Activated CD8-positive, alpha-beta T cell treated with anti-CD3 and anti-CD28 coated beads, Interleukin-2, amount 10 ng/mL, durations not matched to agents 7 days and 5 days (primary cell): ENCODE measurements at regions not wholly inside any gene's neighbourhood (a gene's known extent, or its start where the extent isn't known, plus 50 kb on each side); places are given as distances from the start of the nearest gene placed in this dataset.
A peak's percentile ranks its signal among the peaks of the same experiment; 100 is the strongest.

Source experiments
- ATAC-seq: fragments of 150-1000 bp; cut with Tn5 transposase; one replicate; pipeline ENCODE4 v1.10.0; 2021; ENCODE audit warnings: moderate library complexity
- CTCF ChIA-PET: fragments of 350-600 bp; sonication (Branson Sonifier 250); formaldehyde crosslinking; loops from one replicate; lab custom pipeline; 2021; ENCODE audit warnings: antibody characterized with exemption; lab: Charles Lee
- POLR2A ChIA-PET: fragments of 350-600 bp; sonication (Branson Sonifier 250); formaldehyde crosslinking; loops from one replicate; lab custom pipeline; 2021; ENCODE audit warnings: antibody characterized with exemption; lab: Charles Lee
- DNase-seq: peaks from one replicate; pipeline ENCODE4 v3.0.0-alpha.2; 2020
- H3K27ac Mint-ChIP-seq: one replicate; pipeline ENCODE4 v1.8.0; 2021; ENCODE audit warnings: mild to moderate bottlenecking, mixed read lengths
- H3K27me3 Mint-ChIP-seq: one replicate; pipeline ENCODE4 v1.8.0; 2021; ENCODE audit warnings: low read depth, mixed read lengths
- H3K36me3 Mint-ChIP-seq: one replicate; pipeline ENCODE4 v1.8.0; 2021; ENCODE audit warnings: low read depth, mixed read lengths
- H3K4me1 Mint-ChIP-seq: one replicate; pipeline ENCODE4 v1.8.0; 2021; ENCODE audit warnings: low read depth, mixed read lengths
- H3K4me3 Mint-ChIP-seq: one replicate; pipeline ENCODE4 v1.8.0; 2021; ENCODE audit warnings: mild to moderate bottlenecking, mixed read lengths
- H3K9me3 Mint-ChIP-seq: one replicate; pipeline ENCODE4 v1.8.0; 2022; ENCODE audit warnings: mixed read lengths; ENCODE audit not compliant: insufficient read depth

DNA sequence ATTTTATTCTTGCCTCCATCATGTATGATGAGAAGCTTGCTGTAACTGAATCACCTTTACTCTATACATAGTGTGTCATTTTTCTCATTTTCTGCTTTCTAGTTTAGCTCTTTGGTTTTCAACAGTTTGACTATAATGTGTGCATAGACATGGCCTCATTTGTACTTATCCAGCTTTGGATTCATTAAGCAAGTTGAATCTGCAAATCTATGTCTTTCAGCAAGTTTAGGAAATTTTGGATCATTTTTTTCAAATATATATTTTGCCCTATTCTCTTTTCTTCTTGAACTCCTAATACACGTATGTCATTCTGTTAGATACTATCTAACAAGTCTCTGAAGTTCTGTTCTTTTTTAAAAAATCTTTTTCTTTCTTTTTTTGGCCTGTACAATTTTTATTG, 57.8 kb downstream of the PRLHR start:
- H3K4me3 Mint-ChIP-seq = no peak overlapping the region
- H3K9me3 Mint-ChIP-seq = no peaks in the 10 kb centered on the region
- H3K27ac Mint-ChIP-seq = no peak overlapping the region
- DNase-seq (no peak), ATAC-seq (no peak)
- no peaks in the 10 kb centered on the region for H3K4me1 Mint-ChIP-seq
- peaks cover 47% of the 10 kb centered on the region for H3K27me3 Mint-ChIP-seq
- CTCF ChIA-PET = no interaction called here
- POLR2A ChIA-PET = no interaction called here
- H3K36me3 Mint-ChIP-seq = no peaks in the 10 kb centered on the region

DNA sequence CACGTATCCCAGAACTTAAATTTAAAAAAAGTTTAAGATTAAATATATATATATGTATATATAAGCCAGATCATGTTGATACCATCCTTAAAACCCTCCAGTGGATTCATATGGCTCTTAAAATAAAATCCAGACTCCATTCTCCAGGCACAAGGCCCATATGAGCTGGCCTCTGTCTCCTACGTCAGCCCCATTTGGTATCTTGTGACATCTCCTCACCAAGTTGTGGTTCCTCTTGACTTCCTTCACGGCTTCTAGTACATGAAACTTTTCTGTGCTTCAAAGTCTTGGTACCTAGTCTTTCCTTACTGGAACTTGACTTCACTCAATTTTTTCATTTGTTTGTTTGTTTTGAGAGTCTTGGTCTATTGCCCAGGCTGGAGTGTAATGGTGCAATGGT, 61.3 kb downstream of the PRLHR start:
- no peak overlapping the region for H3K4me3 Mint-ChIP-seq
- H3K36me3 Mint-ChIP-seq = no peaks in the 10 kb centered on the region
- H3K9me3 Mint-ChIP-seq = no peaks in the 10 kb centered on the region
- no peak overlapping the region for H3K27ac Mint-ChIP-seq
- peaks cover 33% of the 10 kb centered on the region for H3K27me3 Mint-ChIP-seq
- ChIA-PET CTCF (no interaction called here), POLR2A (no interaction called here)
- H3K4me1 Mint-ChIP-seq = peaks cover 28% of the 10 kb centered on the region
- DNase-seq = no peak
- ATAC-seq = no peak

DNA sequence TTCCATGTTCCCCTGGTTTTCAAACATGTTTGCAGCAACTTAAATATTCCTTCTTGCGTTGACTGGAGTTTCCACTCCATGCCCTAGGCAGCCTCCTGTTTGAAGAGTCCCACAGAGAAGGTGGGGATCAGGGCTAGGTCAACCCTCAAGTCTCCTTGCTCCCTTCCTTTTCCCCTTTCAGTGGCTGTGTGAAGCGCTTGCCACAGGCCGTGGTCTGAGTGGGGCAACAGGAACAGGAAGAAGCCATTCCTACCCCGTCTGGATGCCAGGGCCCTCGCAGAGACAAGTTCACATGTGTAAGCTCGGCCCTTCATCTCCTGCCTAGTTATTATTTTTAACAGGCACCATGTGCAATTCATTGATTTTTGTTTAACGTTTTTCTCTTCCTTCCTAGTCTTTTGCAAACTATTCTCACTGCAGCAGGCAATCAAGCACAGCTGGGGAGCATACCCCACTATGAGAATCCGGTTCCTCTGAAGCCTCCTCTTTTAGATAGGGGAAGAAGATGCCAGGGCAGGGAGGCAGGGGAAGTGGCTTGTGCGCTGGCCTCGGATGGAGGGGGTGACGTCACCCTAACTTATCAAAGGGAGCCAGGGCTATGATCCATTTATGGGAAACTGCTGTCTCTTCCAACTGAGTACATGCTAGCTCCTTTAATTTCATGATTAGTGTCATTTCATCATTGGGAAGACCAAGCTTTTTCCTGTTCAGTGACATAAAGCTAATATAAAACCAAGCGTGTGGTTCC, 64.2 kb downstream of the PRLHR start:
- ChIA-PET POLR2A (no interaction called here), CTCF (interaction anchor here (1.2 kb wide), 1 partner anchor 188 kb away, joined by 3 read pairs; no protein-coding TSS in a partner anchor)
- H3K27ac Mint-ChIP-seq = peak overlapping the region; percentile 35
- H3K27me3 Mint-ChIP-seq = peaks cover 28% of the 10 kb centered on the region
- peak; percentile 37 for DNase-seq
- peaks cover 28% of the 10 kb centered on the region for H3K4me1 Mint-ChIP-seq
- no peaks in the 10 kb centered on the region for H3K36me3 Mint-ChIP-seq
- no peak overlapping the region for H3K4me3 Mint-ChIP-seq
- peak; percentile 53 for ATAC-seq
- H3K9me3 Mint-ChIP-seq = no peaks in the 10 kb centered on the region

DNA sequence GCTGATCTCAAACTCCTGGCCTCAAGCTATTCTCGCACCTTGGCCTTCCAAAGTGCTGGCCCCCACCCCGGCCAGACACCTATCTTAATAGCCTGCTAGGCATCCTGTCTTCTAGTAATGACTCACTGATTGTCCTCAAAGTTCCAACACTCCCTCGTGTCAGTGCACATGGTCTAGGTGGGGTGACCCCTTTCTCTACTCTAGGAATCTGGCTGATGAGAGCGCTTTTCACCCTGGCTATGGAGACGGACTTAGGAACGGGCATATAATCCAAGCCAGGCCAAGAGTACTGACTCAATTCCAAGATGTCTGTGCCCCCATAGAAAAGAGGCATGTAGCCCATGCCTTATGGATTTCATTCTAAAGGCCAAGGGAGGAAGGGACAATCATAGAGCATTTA, 67.0 kb downstream of the PRLHR start:
- no peak for ATAC-seq
- DNase-seq = no peak
- Mint-ChIP-seq H3K4me3 (no peak overlapping the region), H3K4me1 (peaks cover 36% of the 10 kb centered on the region), H3K27ac (no peak overlapping the region), H3K9me3 (no peaks in the 10 kb centered on the region), H3K36me3 (peaks cover 4% of the 10 kb centered on the region), H3K27me3 (peaks cover 29% of the 10 kb centered on the region)
- CTCF ChIA-PET = no interaction called here
- POLR2A ChIA-PET = interaction anchor here (0.6 kb wide), 1 partner anchor 1305 kb away, joined by 3 read pairs; no protein-coding TSS in a partner anchor

DNA sequence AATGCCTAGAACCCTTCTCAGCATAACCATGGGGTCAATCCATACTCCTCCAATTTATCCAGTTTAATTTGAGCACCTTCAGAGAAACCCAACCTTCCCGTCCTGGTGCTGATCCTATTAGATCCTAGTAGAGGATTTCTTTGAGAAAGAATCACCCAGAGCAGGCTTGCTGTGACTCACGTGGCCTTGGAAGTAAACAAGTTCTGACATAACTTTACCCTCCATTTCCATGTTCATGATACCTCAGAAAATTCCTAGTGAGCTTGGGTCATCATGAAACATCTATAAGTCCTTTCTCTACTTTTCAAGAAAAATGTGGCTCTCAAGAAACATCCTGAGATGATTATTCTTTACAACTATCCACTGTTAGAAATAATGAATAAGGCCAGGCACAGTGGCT, 71.7 kb downstream of the PRLHR start:
- no peak for ATAC-seq
- CTCF ChIA-PET = interaction anchor here (1.2 kb wide), 1 partner anchor 13 kb away, joined by 3 read pairs; no protein-coding TSS in a partner anchor
- peaks cover 55% of the 10 kb centered on the region for H3K4me1 Mint-ChIP-seq

DNA sequence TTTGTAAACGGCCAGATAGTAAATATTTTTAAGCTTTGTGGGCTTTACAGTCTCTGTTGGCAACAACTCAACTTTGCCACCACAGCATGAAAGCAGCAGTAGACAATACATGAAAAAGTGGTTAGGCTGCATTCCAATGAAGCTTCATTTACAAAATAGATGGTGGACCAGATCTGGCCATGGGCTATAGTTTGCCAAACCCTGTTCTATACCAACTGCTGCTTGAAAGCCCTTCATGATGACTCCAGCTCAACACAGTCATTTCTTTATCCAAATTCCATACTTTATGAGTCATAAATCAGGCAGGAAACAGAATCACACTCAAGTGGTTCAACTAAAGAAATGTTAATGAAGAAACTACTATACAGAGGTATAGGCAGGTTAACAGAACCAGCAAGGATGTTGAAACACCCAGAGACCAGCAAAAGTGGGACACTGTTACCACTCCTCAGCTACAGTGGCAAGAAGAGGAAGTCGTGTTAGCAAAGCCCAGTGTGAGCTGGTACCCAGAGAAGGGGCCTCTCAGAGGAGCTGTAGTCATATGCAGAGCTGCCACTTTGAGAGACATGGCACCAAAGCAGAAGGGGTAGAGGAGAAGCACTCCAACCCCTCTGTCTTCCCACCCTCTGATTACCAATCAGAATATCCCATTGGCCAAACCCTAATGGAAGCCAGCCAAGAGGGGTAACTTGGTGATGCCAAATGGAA, 72.5 kb downstream of the PRLHR start:
- POLR2A ChIA-PET = no interaction called here
- DNase-seq = no peak
- no peak for ATAC-seq
- Mint-ChIP-seq H3K4me1 (peaks cover 57% of the 10 kb centered on the region), H3K9me3 (peaks cover 4% of the 10 kb centered on the region), H3K27me3 (peaks cover 25% of the 10 kb centered on the region), H3K36me3 (peaks cover 30% of the 10 kb centered on the region), H3K27ac (peak overlapping the region; percentile 91), H3K4me3 (no peak overlapping the region)
- CTCF ChIA-PET = interaction anchor here (1.2 kb wide), 2 partner anchors 13 to 64 kb away, joined by 3 to 4 read pairs; no protein-coding TSS in a partner anchor

More for the DNA sequence above, 71.7 kb downstream of the PRLHR start:
- POLR2A ChIA-PET = no interaction called here
- Mint-ChIP-seq H3K9me3 (no peaks in the 10 kb centered on the region), H3K27ac (no peak overlapping the region), H3K4me3 (no peak overlapping the region), H3K27me3 (peaks cover 23% of the 10 kb centered on the region), H3K36me3 (peaks cover 26% of the 10 kb centered on the region)
- no peak for DNase-seq

DNA sequence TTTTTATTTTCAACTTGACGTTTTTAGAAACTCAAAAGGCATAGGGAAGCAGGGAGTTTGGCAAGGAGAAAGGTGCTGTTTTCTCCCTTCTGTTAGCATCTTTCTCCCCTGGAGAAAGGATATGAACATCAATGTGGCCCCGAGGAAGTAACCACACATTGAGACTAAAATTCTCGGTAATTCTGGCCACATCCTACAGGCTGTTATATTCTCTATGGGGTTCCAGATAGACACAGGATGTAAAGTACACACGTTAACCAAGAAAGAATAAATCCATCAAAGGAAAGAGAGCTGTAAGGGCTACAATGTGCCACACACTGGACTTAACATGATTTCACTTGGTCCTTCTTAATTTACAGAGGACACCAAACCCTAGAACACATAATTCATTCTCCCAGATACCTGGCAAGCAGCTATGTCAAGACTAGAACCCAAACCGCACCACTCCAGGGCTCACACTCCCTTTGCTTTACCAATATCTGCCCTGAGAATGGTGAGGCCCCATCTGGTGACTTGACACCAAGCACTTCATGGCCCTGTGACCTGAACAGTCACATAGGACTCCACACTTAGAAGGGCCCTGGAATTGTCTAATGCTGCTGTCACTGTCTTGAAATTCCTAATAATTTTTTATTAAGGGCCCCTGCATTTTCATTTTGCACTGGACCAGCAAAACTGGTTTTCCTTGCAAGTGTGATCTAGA, 73.9 kb downstream of the PRLHR start:
- ATAC-seq (peak; percentile 79), DNase-seq (peak; percentile 52)
- peak overlapping the region; percentile 52 for H3K4me3 Mint-ChIP-seq
- H3K27ac Mint-ChIP-seq = peak overlapping the region; percentile 91
- H3K9me3 Mint-ChIP-seq = peaks cover 9% of the 10 kb centered on the region
- ChIA-PET CTCF (interaction anchor here (0.8 kb wide), 1 partner anchor 46 kb away, joined by 3 read pairs; no protein-coding TSS in a partner anchor), POLR2A (no interaction called here)
- peaks cover 33% of the 10 kb centered on the region for H3K36me3 Mint-ChIP-seq
- H3K4me1 Mint-ChIP-seq = peaks cover 57% of the 10 kb centered on the region
- peaks cover 23% of the 10 kb centered on the region for H3K27me3 Mint-ChIP-seq

DNA sequence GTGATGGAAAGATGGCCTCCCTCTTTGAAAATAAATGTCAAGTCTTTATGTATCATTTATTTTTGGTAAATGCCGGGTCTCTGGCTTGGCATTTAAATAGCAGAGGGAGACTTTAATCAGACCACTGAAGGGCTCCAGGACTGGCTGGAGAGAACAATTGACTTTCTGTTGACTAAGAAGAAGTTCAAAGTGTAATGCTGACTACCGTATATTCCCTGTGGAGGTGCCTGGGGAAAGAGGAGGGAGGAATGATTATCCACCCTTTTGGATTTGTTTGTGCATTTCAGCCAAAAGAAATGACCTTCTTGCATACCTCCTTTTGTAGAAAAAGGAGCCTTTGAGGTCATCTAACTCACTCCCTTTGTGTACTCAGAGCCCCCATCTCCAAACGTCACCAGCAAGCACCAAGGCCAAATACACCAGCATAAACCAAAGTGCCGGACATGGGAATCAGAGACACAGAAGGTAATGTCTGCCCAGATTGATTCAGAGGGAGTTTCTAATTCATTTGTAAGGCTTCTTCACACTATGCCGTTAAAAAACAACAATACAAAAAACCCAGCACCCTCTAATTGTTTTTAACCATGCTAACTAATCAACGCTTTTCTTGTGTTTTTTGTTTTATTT, 75.2 kb downstream of the PRLHR start:
- H3K9me3 Mint-ChIP-seq = peaks cover 9% of the 10 kb centered on the region
- H3K4me3 Mint-ChIP-seq = no peak overlapping the region
- H3K27ac Mint-ChIP-seq = peak overlapping the region; percentile 91
- ChIA-PET POLR2A (no interaction called here), CTCF (interaction anchor here (0.8 kb wide), 1 partner anchor 179 kb away, joined by 3 read pairs; no protein-coding TSS in a partner anchor)
- H3K27me3 Mint-ChIP-seq = peaks cover 26% of the 10 kb centered on the region
- peaks cover 53% of the 10 kb centered on the region for H3K4me1 Mint-ChIP-seq
- peaks cover 35% of the 10 kb centered on the region for H3K36me3 Mint-ChIP-seq
- DNase-seq = no peak
- ATAC-seq = no peak

DNA sequence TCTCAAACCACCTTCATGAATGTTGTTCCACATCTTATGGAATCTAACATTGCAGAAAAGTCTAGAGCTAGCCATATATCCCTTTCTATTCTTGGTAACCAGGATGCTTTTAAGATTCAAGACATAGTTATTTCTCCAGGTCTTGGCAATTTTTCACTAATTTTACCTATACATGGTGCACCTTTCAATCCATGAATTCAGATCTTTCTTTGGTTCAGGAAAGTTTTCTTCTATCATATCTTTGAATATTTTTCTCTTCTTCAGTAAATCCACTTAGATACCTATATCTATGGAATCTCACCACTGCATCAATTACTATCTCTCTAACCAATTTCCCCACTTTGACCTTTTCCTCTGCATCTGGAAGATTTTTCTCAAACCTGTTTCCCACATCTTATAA, 77.4 kb downstream of the PRLHR start:
- no peak for DNase-seq
- Mint-ChIP-seq H3K36me3 (peaks cover 32% of the 10 kb centered on the region), H3K4me3 (no peak overlapping the region), H3K27me3 (peaks cover 26% of the 10 kb centered on the region), H3K4me1 (peaks cover 45% of the 10 kb centered on the region), H3K27ac (no peak overlapping the region), H3K9me3 (peaks cover 9% of the 10 kb centered on the region)
- ATAC-seq = no peak
- CTCF ChIA-PET = no interaction called here
- POLR2A ChIA-PET = no interaction called here

DNA sequence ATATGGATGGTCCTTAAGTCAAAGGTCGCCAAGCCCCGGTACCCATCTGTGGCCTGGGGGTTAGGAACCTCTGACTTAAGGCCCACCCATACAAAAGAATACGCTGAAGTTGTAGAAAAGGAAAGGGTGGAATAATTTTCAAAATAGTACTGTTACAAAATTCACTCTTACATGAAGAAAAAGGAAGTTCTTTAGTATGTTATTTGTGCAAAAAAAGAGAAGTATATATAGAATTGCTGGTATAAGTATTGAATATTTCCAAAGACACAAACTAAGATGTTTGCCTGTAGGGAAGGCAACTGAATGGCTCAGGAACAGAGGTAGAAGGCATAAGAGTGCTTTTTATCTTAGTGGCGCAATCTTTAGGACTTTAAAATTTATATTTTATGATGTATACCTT, 78.7 kb downstream of the PRLHR start:
- peaks cover 27% of the 10 kb centered on the region for H3K36me3 Mint-ChIP-seq
- H3K4me3 Mint-ChIP-seq = no peak overlapping the region
- peaks cover 29% of the 10 kb centered on the region for H3K27me3 Mint-ChIP-seq
- peaks cover 9% of the 10 kb centered on the region for H3K9me3 Mint-ChIP-seq
- H3K27ac Mint-ChIP-seq = no peak overlapping the region
- ChIA-PET CTCF (no interaction called here), POLR2A (no interaction called here)
- ATAC-seq (no peak), DNase-seq (no peak)
- peaks cover 34% of the 10 kb centered on the region for H3K4me1 Mint-ChIP-seq

DNA sequence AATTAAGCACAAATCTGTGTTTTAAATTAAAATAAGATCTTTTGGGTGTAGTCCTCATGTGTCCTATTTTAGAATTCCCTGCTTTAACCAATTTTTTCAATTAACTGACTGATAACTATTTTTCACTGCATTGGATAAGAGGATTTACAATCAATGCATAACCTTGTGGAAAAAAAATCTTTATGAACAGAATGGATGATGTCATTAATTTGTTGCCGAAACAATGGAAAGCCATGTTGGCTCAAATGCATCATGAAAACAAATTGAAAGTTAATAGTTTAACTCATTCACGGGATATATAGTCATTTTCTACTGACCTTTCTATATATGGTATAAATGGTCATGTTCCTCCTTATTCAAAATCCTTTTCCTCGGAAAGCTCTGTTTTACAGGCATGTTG, 82.3 kb downstream of the PRLHR start:
- CTCF ChIA-PET = no interaction called here
- DNase-seq (no peak), ATAC-seq (no peak)
- peaks cover 37% of the 10 kb centered on the region for H3K27me3 Mint-ChIP-seq
- H3K27ac Mint-ChIP-seq = no peak overlapping the region
- peaks cover 6% of the 10 kb centered on the region for H3K9me3 Mint-ChIP-seq
- H3K36me3 Mint-ChIP-seq = peaks cover 8% of the 10 kb centered on the region
- H3K4me3 Mint-ChIP-seq = no peak overlapping the region
- peaks cover 6% of the 10 kb centered on the region for H3K4me1 Mint-ChIP-seq
- POLR2A ChIA-PET = no interaction called here
